Esophagus (tissue), 2 donors: ENCODE measurements at regions not wholly inside any gene's neighbourhood (a gene's known extent, or its start where the extent isn't known, plus 50 kb on each side); places are given as distances from the start of the nearest gene placed in this dataset.
"Not testable (repeated sequence)": the region's sequence is repeated elsewhere in the genome, so short reads cannot be mapped to it uniquely, and the experiment has no call there.

Experiments
- H3K27ac ChIP-seq, 2 donors: one replicate each; pipeline ENCODE4 v1.5.1; 2013; ENCODE audit warnings: low read depth in 2 of 2, mild to moderate bottlenecking in 2 of 2, inconsistent platforms in 1 of 2, low read length in 1 of 2, moderate library complexity in 1 of 2
- H3K27me3 ChIP-seq, 2 donors: one replicate each; pipeline ENCODE4 v1.6.1; 2013; ENCODE audit warnings: low read length in 2 of 2, control low read depth in 1 of 2, mild to moderate bottlenecking in 1 of 2; ENCODE audit not compliant: insufficient read depth in 2 of 2, control insufficient read depth in 1 of 2
- H3K36me3 ChIP-seq, 2 donors: one replicate each; pipeline ENCODE4 v1.6.1; 2013; ENCODE audit warnings: low read length in 1 of 2; ENCODE audit not compliant: control insufficient read depth in 2 of 2, insufficient read depth in 2 of 2
- H3K4me1 ChIP-seq, 2 donors: one replicate each; pipeline ENCODE4 v1.6.1; 2013; ENCODE audit warnings: low read length in 1 of 2; ENCODE audit not compliant: control insufficient read depth in 2 of 2, insufficient read depth in 2 of 2
- H3K4me3 ChIP-seq, 2 donors: one replicate each; pipeline ENCODE4 v1.5.1; 2013; ENCODE audit warnings: low read length in 2 of 2, mild to moderate bottlenecking in 2 of 2, low read depth in 1 of 2, moderate library complexity in 1 of 2
- H3K9me3 ChIP-seq, 2 donors: one replicate each; pipeline ENCODE4 v1.6.1; 2013; ENCODE audit warnings: mild to moderate bottlenecking in 2 of 2, low read depth in 1 of 2, low read length in 1 of 2, moderate library complexity in 1 of 2; ENCODE audit not compliant: control insufficient read depth in 2 of 2, insufficient read depth in 1 of 2
- WGBS, 2 donors: extraction: QIAGEN DNeasy Blood & Tissue Kit; methylation state at CpG; one replicate each; pipeline ENCODE4 v1.1.7; 2013; 5-methylcytosine and 5-hydroxymethylcytosine counted together
- donor health status: healthy with polysubstance abuse.
- donor health status: Bipolar disorder and iron deficiency.

GRCh38 chr7:51587604-51588003, 271.0 kb upstream of the COBL start:
- no peak overlapping the region for H3K4me3 ChIP-seq
- no peaks in the 10 kb centered on the region for H3K9me3 ChIP-seq
- WGBS, 2 donors: 52 to 60% methylated on average over 3 of the region's 3 CpGs
- H3K4me1 ChIP-seq: no peaks in the 10 kb centered on the region
- no peak overlapping the region for H3K27ac ChIP-seq
- H3K36me3 ChIP-seq: no peaks in the 10 kb centered on the region
- no peaks in the 10 kb centered on the region for H3K27me3 ChIP-seq

DNA sequence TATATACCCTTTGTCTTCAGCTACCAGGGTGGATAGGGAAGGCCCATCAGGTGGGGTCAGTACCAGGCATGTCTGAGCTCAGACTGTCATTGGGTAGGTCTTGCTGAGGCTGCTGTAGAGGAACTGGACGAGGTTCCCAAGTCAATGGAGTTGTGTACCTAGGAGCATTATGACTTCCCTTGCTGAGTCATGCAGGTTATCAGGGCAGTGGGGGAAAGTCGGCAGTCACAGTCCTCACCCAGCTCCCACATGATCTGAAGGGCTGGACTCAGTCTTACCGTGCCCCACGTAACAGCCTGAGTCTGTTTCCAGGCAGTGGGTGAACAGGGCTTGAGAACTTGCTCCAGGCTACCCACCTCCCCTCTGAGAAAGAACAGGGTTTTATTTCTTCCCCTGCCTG, 260.8 kb upstream of the COBL start:
- WGBS, 2 donors: 65 to 86% methylated on average over 4 of the region's 4 CpGs

GRCh38 chr7:51569581-51569980, 253.0 kb upstream of the COBL start:
- no peak overlapping the region for H3K27ac ChIP-seq
- peaks cover 0 to 3% of the 10 kb centered on the region in 2 donors for H3K9me3 ChIP-seq
- no peaks in the 10 kb centered on the region for H3K36me3 ChIP-seq
- H3K4me1 ChIP-seq: no peaks in the 10 kb centered on the region
- 69 to 80% methylated on average over 3 of the region's 3 CpGs for WGBS, 2 donors
- H3K4me3 ChIP-seq: no peak overlapping the region
- H3K27me3 ChIP-seq: no peaks in the 10 kb centered on the region

More for the DNA sequence above, 260.8 kb upstream of the COBL start:
- H3K9me3 ChIP-seq: no peaks in the 10 kb centered on the region
- no peaks in the 10 kb centered on the region for H3K4me1 ChIP-seq
- no peak overlapping the region for H3K4me3 ChIP-seq
- H3K27me3 ChIP-seq: no peaks in the 10 kb centered on the region
- H3K36me3 ChIP-seq: no peaks in the 10 kb centered on the region
- H3K27ac ChIP-seq: no peak overlapping the region

GRCh38 chr7:51569176-51569575, 252.6 kb upstream of the COBL start:
- Histone ChIP-seq H3K4me1 (no peaks in the 10 kb centered on the region), H3K27me3 (no peaks in the 10 kb centered on the region), H3K36me3 (no peaks in the 10 kb centered on the region), H3K4me3 (no peak overlapping the region), H3K9me3 (peaks cover 0 to 3% of the 10 kb centered on the region in 2 donors), H3K27ac (no peak overlapping the region)
- 77 to 80% methylated on average over 5 of the region's 5 CpGs for WGBS, 2 donors

GRCh38 chr7:51551070-51551469, 234.5 kb upstream of the COBL start:
- 86 to 88% methylated on average over 4 of the region's 4 CpGs for WGBS, 2 donors
- H3K27me3 ChIP-seq: no peaks in the 10 kb centered on the region
- H3K4me3 ChIP-seq: no peak overlapping the region
- no peaks in the 10 kb centered on the region for H3K9me3 ChIP-seq
- no peaks in the 10 kb centered on the region for H3K4me1 ChIP-seq
- H3K36me3 ChIP-seq: no peaks in the 10 kb centered on the region
- H3K27ac ChIP-seq: no peak overlapping the region

GRCh38 chr7:51545131-51545530, 228.5 kb upstream of the COBL start:
- no peaks in the 10 kb centered on the region for H3K4me1 ChIP-seq

DNA sequence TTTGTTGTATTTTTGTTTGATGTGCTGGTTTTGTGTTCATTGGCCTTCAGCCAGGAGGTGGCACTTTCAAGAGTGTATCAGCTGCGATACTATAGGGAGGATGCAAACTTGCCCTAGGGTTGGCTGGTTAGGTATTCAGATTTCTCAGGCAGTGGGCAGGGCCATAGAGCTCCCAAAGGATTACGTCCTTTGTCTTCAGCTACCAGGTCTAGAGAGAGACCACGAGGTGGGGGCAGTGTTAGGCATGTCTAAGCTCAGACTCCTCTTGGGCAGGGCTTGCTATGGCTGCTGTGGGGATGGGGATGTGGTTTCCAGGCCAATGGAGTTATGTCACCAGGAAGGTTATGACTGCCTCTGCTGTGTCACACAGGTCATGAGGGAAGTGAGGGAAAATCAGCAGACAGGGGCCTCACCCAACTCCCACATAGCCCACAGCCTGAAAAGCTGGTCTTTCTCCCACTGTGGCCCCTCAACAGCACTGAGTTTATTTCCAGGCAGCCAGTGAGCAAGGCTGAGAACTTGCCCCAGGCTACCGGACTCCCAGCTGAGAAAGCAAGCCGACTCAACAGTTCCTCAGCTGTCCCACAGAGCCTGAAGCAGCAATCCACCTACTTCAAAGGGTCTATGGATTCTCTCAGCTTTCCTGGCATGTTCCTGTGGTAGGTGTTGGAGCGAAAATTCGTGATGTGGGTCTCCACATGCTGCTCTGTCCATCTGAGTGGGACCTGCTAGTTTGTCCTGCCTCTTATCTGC, 227.4 kb upstream of the COBL start:
- Histone ChIP-seq H3K4me1 (no peaks in the 10 kb centered on the region), H3K27me3 (no peaks in the 10 kb centered on the region), H3K27ac (no peak overlapping the region), H3K36me3 (no peaks in the 10 kb centered on the region), H3K4me3 (no peak overlapping the region), H3K9me3 (peaks cover 3 to 5% of the 10 kb centered on the region in 2 donors)
- 64 to 67% methylated on average over 7 of the region's 7 CpGs for WGBS, 2 donors

More at GRCh38 chr7:51545131-51545530, 228.5 kb upstream of the COBL start:
- no peak overlapping the region for H3K4me3 ChIP-seq
- H3K27me3 ChIP-seq: no peaks in the 10 kb centered on the region
- no peak overlapping the region for H3K27ac ChIP-seq
- 48 to 49% methylated on average over 2 of the region's 2 CpGs for WGBS, 2 donors
- H3K36me3 ChIP-seq: no peaks in the 10 kb centered on the region
- peaks cover 3 to 5% of the 10 kb centered on the region in 2 donors for H3K9me3 ChIP-seq

GRCh38 chr7:51540906-51541305, 224.3 kb upstream of the COBL start:
- H3K36me3 ChIP-seq, H3K4me1 ChIP-seq, H3K9me3 ChIP-seq, H3K4me3 ChIP-seq, H3K27ac ChIP-seq, H3K27me3 ChIP-seq: not testable (repeated sequence)
- 61% methylated on average over 2 of the region's 2 CpGs for WGBS, 2 donors

DNA sequence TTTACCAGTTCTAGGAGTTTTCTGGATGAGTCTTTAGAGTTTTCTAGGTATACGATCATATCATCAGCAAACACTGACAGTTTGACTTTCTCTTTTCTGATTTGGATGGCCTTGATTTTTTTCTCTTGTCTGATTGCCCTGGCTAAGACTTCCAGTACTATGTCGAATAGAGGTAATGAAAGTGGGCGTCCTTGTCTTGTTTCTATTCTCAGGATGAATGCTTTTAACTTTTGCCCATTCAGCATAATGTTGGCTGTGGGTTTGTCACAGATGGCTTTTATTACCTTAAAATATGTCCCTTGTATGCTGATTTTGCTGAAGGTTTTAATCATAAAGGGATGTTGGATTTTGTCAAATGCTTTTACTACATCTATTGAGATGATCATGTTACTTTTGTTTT, 223.2 kb upstream of the COBL start:
- Histone ChIP-seq H3K27me3 (no peaks in the 10 kb centered on the region), H3K9me3 (peaks cover 5 to 6% of the 10 kb centered on the region in 2 donors), H3K4me1 (no peaks in the 10 kb centered on the region), H3K27ac (no peak overlapping the region), H3K36me3 (no peaks in the 10 kb centered on the region), H3K4me3 (no peak overlapping the region)
- WGBS, 2 donors: 80 to 84% methylated on average over 3 of the region's 3 CpGs

- no peak overlapping the region for H3K27ac ChIP-seq
- H3K4me1 ChIP-seq: no peaks in the 10 kb centered on the region
- H3K36me3 ChIP-seq: no peaks in the 10 kb centered on the region
- H3K4me3 ChIP-seq: no peak overlapping the region
- peaks cover 0 to 4% of the 10 kb centered on the region in 2 donors for H3K9me3 ChIP-seq
- 90 to 92% methylated on average over 5 of the region's 5 CpGs for WGBS, 2 donors
- no peaks in the 10 kb centered on the region for H3K27me3 ChIP-seq
These were observed 211.6 kb upstream of the COBL start for GRCh38 chr7:51528172-51528571.
